ENCODE measurements at regions not wholly inside any gene's neighbourhood (a gene's known extent, or its start where the extent isn't known, plus 50 kb on each side); places are given as distances from the start of the nearest gene placed in this dataset.

- TF ChIP-seq CTCF (conservative IDR thresholded peaks at IDR 0.05; ENCODE audit: low read length) (no peak), EZH2phosphoT487 (IDR thresholded peaks at IDR 0.05; ENCODE audit: borderline replicate concordance) (no peak)
These were observed 56.7 kb upstream of the FHL2 start for GRCh38 chr2:105455488-105456003.
